ENCODE measurements at regions not wholly inside any gene's neighbourhood (a gene's known extent, or its start where the extent isn't known, plus 50 kb on each side); places are given as distances from the start of the nearest gene placed in this dataset.

- no peaks in the 10 kb centered on the region for H3K36me3 ChIP-seq (ENCODE audit: control insufficient read depth, insufficient read depth, low read length)
- no peaks in the 10 kb centered on the region for H3K9me3 ChIP-seq (ENCODE audit: control insufficient read depth, low read length)
- no peaks in the 10 kb centered on the region for H3K79me2 ChIP-seq
- no peaks in the 10 kb centered on the region for H3K4me1 ChIP-seq
- H3K27me3 ChIP-seq (ENCODE audit: control insufficient read depth, insufficient read depth, low read length) = no peaks in the 10 kb centered on the region
- no peak overlapping the region for H3K4me2 ChIP-seq (ENCODE audit: low read length)
- H3K27ac ChIP-seq = no peak overlapping the region
- H3K9ac ChIP-seq = no peak overlapping the region
- TF ChIP-seq CTCF (IDR thresholded peaks at IDR 0.05) = peak; percentile 18
- H3K4me3 ChIP-seq (ENCODE audit: low read depth, low read length) = no peak overlapping the region
- H2AFZ ChIP-seq = no peak overlapping the region
Observed at GRCh38 chr6:18823782-18824386, 436.7 kb downstream of the RNF144B start.

GRCh38 chr6:18829272-18829870 is 442.2 kb downstream of the RNF144B start:
- H2AFZ ChIP-seq = no peak overlapping the region
- no peak overlapping the region for H3K27ac ChIP-seq
- no peak overlapping the region for H3K4me3 ChIP-seq (ENCODE audit: low read depth, low read length)
- no peaks in the 10 kb centered on the region for H3K36me3 ChIP-seq (ENCODE audit: control insufficient read depth, insufficient read depth, low read length)
- H3K27me3 ChIP-seq (ENCODE audit: control insufficient read depth, insufficient read depth, low read length) = no peaks in the 10 kb centered on the region
- H3K4me1 ChIP-seq = no peaks in the 10 kb centered on the region
- no peak overlapping the region for H3K9ac ChIP-seq
- H3K4me2 ChIP-seq (ENCODE audit: low read length) = no peak overlapping the region
- no peak for TF ChIP-seq CTCF (IDR thresholded peaks at IDR 0.05)
- no peaks in the 10 kb centered on the region for H3K9me3 ChIP-seq (ENCODE audit: control insufficient read depth, low read length)
- H3K79me2 ChIP-seq = no peaks in the 10 kb centered on the region

- Histone ChIP-seq H3K27me3 (ENCODE audit: control insufficient read depth, insufficient read depth, low read length) (no peaks in the 10 kb centered on the region), H3K79me2 (no peaks in the 10 kb centered on the region), H3K9me3 (ENCODE audit: control insufficient read depth, low read length) (no peaks in the 10 kb centered on the region), H3K9ac (no peak overlapping the region), H3K27ac (no peak overlapping the region), H2AFZ (no peak overlapping the region), H3K36me3 (ENCODE audit: control insufficient read depth, insufficient read depth, low read length) (no peaks in the 10 kb centered on the region), H3K4me1 (peaks cover 10% of the 10 kb centered on the region), H3K4me2 (ENCODE audit: low read length) (no peak overlapping the region), H3K4me3 (ENCODE audit: low read depth, low read length) (no peak overlapping the region)
- no peak for TF ChIP-seq CTCF (IDR thresholded peaks at IDR 0.05)
Observed at GRCh38 chr6:18835976-18836375, 448.8 kb downstream of the RNF144B start.

- Histone ChIP-seq H3K4me2 (ENCODE audit: low read length) (no peak overlapping the region), H3K4me1 (peaks cover 10% of the 10 kb centered on the region), H3K79me2 (no peaks in the 10 kb centered on the region), H3K4me3 (ENCODE audit: low read depth, low read length) (no peak overlapping the region), H3K36me3 (ENCODE audit: control insufficient read depth, insufficient read depth, low read length) (no peaks in the 10 kb centered on the region), H3K9me3 (ENCODE audit: control insufficient read depth, low read length) (no peaks in the 10 kb centered on the region), H2AFZ (peak overlapping the region; percentile 34), H3K9ac (no peak overlapping the region), H3K27ac (no peak overlapping the region), H3K27me3 (ENCODE audit: control insufficient read depth, insufficient read depth, low read length) (no peaks in the 10 kb centered on the region)
- no peak for TF ChIP-seq CTCF (IDR thresholded peaks at IDR 0.05)
Observed at GRCh38 chr6:18837013-18837412, 449.9 kb downstream of the RNF144B start.

- Histone ChIP-seq H3K9me3 (ENCODE audit: control insufficient read depth, low read length) (no peaks in the 10 kb centered on the region), H3K27me3 (ENCODE audit: control insufficient read depth, insufficient read depth, low read length) (no peaks in the 10 kb centered on the region), H2AFZ (no peak overlapping the region), H3K9ac (no peak overlapping the region), H3K4me1 (peaks cover 15% of the 10 kb centered on the region), H3K79me2 (no peaks in the 10 kb centered on the region), H3K4me3 (ENCODE audit: low read depth, low read length) (no peak overlapping the region), H3K4me2 (ENCODE audit: low read length) (no peak overlapping the region), H3K27ac (no peak overlapping the region), H3K36me3 (ENCODE audit: control insufficient read depth, insufficient read depth, low read length) (no peaks in the 10 kb centered on the region)
- no peak for TF ChIP-seq CTCF (IDR thresholded peaks at IDR 0.05)
Observed at GRCh38 chr6:18842534-18842933, 455.4 kb downstream of the RNF144B start.

All from parathyroid adenoma (tissue), 2 donors.